ENCODE measurements at regions not wholly inside any gene's neighbourhood (a gene's known extent, or its start where the extent isn't known, plus 50 kb on each side); places are given as distances from the start of the nearest gene placed in this dataset.

- no peak for TF ChIP-seq CTCF (conservative IDR thresholded peaks at IDR 0.05)
- peaks cover 7% of the 10 kb centered on the region for H3K27me3 Mint-ChIP-seq (ENCODE audit: insufficient read depth)
- no peaks in the 10 kb centered on the region for H3K4me1 ChIP-seq (ENCODE audit: control insufficient read depth, insufficient read depth, low read length)
- H3K4me3 ChIP-seq (ENCODE audit: low read length) = no peak overlapping the region
- H3K36me3 ChIP-seq (ENCODE audit: control insufficient read depth, insufficient read depth, low read length) = no peaks in the 10 kb centered on the region
- H3K27ac Mint-ChIP-seq = no peak overlapping the region
- H3K4me1 Mint-ChIP-seq = no peaks in the 10 kb centered on the region
- H3K36me3 Mint-ChIP-seq (ENCODE audit: low read depth) = no peaks in the 10 kb centered on the region
- no peaks in the 10 kb centered on the region for H3K9me3 Mint-ChIP-seq
- no peak overlapping the region for H3K9ac ChIP-seq (ENCODE audit: extremely low read depth, low read length, poor library complexity, severe bottlenecking)
- H3K9me3 ChIP-seq (ENCODE audit: control insufficient read depth, low read length) = no peaks in the 10 kb centered on the region
- H3K27me3 ChIP-seq (ENCODE audit: control insufficient read depth, insufficient read depth, low read length, poor library complexity, severe bottlenecking) = peaks cover 5% of the 10 kb centered on the region
- 86% methylated on average over 3 of the region's 3 CpGs; no CpG with 5 or more reads in 1 of the 2 experiments for WGBS, 2 experiments (ENCODE audit: insufficient coverage in 1 of 2, insufficient read length in 1 of 2)
- DNase-seq = no peak
- no peak overlapping the region for H3K4me3 Mint-ChIP-seq
- no peak overlapping the region for H3K27ac ChIP-seq (ENCODE audit: low read depth, low read length)
Measured at GRCh38 chr6:99111590-99111989, 163.8 kb upstream of the FBXL4 start.

DNA sequence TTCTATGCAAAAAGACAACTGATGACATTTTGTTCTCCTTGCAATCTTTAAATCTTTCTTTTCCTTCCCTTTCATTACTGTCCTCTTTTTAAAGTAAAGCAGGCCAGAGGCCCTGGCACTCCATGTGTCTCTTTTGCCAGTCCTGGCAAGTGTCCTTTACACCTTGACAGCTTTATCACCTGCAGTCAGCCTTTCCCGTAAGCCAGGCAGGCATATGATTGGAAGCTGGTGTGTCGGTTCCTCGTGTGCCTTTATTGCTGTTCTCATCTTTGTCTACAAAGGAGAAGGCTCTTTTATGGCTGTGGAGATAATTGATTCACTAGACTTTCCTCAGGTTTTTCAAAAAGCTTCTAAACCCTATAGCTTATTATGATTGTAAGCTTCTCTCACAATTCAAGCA lies 162.3 kb upstream of the FBXL4 start:
- 84% methylated on average over 3 of the region's 3 CpGs; no CpG with 5 or more reads in 1 of the 2 experiments for WGBS, 2 experiments (ENCODE audit: insufficient coverage in 1 of 2, insufficient read length in 1 of 2)
- H3K4me3 ChIP-seq (ENCODE audit: low read length) = no peak overlapping the region
- H3K9ac ChIP-seq (ENCODE audit: extremely low read depth, low read length, poor library complexity, severe bottlenecking) = no peak overlapping the region
- H3K9me3 ChIP-seq (ENCODE audit: control insufficient read depth, low read length) = no peaks in the 10 kb centered on the region
- Mint-ChIP-seq H3K27me3 (ENCODE audit: insufficient read depth) (peaks cover 6% of the 10 kb centered on the region), H3K4me3 (no peak overlapping the region), H3K27ac (no peak overlapping the region), H3K36me3 (ENCODE audit: low read depth) (no peaks in the 10 kb centered on the region), H3K9me3 (no peaks in the 10 kb centered on the region), H3K4me1 (no peaks in the 10 kb centered on the region)
- H3K27ac ChIP-seq (ENCODE audit: low read depth, low read length) = no peak overlapping the region
- no peaks in the 10 kb centered on the region for H3K36me3 ChIP-seq (ENCODE audit: control insufficient read depth, insufficient read depth, low read length)
- no peaks in the 10 kb centered on the region for H3K4me1 ChIP-seq (ENCODE audit: control insufficient read depth, insufficient read depth, low read length)
- TF ChIP-seq CTCF (conservative IDR thresholded peaks at IDR 0.05) = no peak
- H3K27me3 ChIP-seq (ENCODE audit: control insufficient read depth, insufficient read depth, low read length, poor library complexity, severe bottlenecking) = no peaks in the 10 kb centered on the region
- DNase-seq = no peak

DNA sequence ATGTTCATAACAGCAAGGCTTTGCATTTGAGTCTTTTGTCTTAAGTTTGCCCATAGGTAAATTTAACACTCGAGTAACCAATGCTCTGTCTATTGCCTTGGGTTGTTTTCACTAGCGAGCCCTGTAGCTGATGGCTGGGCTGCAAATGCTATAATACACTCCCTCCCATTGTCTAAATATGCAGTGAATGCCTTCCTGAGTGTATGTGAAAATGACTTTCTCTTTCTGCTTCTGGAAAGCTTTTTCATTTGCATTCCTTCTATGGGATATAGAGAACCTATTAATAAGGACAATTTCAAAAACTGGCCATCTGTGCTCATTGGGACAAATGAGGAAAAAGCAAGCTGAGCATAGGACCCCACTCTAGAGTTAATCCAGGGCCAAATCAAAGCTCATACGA lies 156.5 kb upstream of the FBXL4 start:
- Histone ChIP-seq H3K27me3 (ENCODE audit: control insufficient read depth, insufficient read depth, low read length, poor library complexity, severe bottlenecking) (no peaks in the 10 kb centered on the region), H3K27ac (ENCODE audit: low read depth, low read length) (no peak overlapping the region), H3K36me3 (ENCODE audit: control insufficient read depth, insufficient read depth, low read length) (no peaks in the 10 kb centered on the region), H3K9ac (ENCODE audit: extremely low read depth, low read length, poor library complexity, severe bottlenecking) (no peak overlapping the region), H3K4me3 (ENCODE audit: low read length) (no peak overlapping the region), H3K9me3 (ENCODE audit: control insufficient read depth, low read length) (no peaks in the 10 kb centered on the region), H3K4me1 (ENCODE audit: control insufficient read depth, insufficient read depth, low read length) (no peaks in the 10 kb centered on the region)
- no peak for DNase-seq
- Mint-ChIP-seq H3K36me3 (ENCODE audit: low read depth) (no peaks in the 10 kb centered on the region), H3K4me3 (no peak overlapping the region), H3K9me3 (no peaks in the 10 kb centered on the region), H3K27me3 (ENCODE audit: insufficient read depth) (no peaks in the 10 kb centered on the region), H3K4me1 (no peaks in the 10 kb centered on the region), H3K27ac (no peak overlapping the region)
- WGBS, 2 experiments (ENCODE audit: insufficient coverage in 1 of 2, insufficient read length in 1 of 2) = 80 to 88% methylated on average over 2 to 3 of the region's 3 CpGs
- TF ChIP-seq CTCF (conservative IDR thresholded peaks at IDR 0.05) = no peak

All from endodermal cell (in vitro differentiated cells).